Vagina (tissue), 2 donors: ENCODE measurements at regions not wholly inside any gene's neighbourhood (a gene's known extent, or its start where the extent isn't known, plus 50 kb on each side); places are given as distances from the start of the nearest gene placed in this dataset.

Experiments
- DNase-seq, 2 donors: peaks; one replicate each; pipeline ENCODE4 v3.0.0-alpha.2; 2017; ENCODE audit errors: extremely low spot score in 2 of 2
- H3K27ac ChIP-seq: fragments of 200-600 bp; sonication (generic); one replicate; pipeline ENCODE4 v1.5.1; 2019
- H3K27me3 ChIP-seq: fragments of 200-600 bp; sonication (generic); one replicate; pipeline ENCODE4 v1.5.1; 2019
- H3K36me3 ChIP-seq, 2 donors: fragments of 200-600 bp; sonication (generic); one replicate each; pipeline ENCODE4 v1.5.1; 2017 to 2019
- H3K4me1 ChIP-seq: fragments of 200-600 bp; sonication (generic); one replicate; pipeline ENCODE4 v1.5.1; 2019
- H3K4me3 ChIP-seq, 2 donors: fragments of 200-600 bp; sonication (generic); 1 replicate in 1 of 2; 2 replicates in 1 of 2; pipeline ENCODE4 v1.5.1; 2016 to 2019
- H3K9me3 ChIP-seq: fragments of 200-600 bp; sonication (generic); one replicate; pipeline ENCODE4 v1.5.1; 2019
- POLR2A ChIP-seq, 2 donors: fragments of 450-650 bp; IDR thresholded peaks; one replicate each; pipeline ENCODE4 v1.6.1; 2017; ENCODE audit warnings: antibody characterized with exemption in 2 of 2, mild to moderate bottlenecking in 2 of 2, moderate library complexity in 2 of 2
- POLR2AphosphoS5 ChIP-seq, 2 donors: sonication (generic); formaldehyde crosslinking; IDR thresholded peaks; one replicate each; pipeline ENCODE4 v1.9.0; 2017; ENCODE audit warnings: antibody characterized with exemption in 2 of 2, mild to moderate bottlenecking in 2 of 2, low read depth in 1 of 2; ENCODE audit not compliant: insufficient read depth in 1 of 2
- intact Hi-C: fragments of 100-400 bp; cut with DNase I; formaldehyde crosslinking; loops from one replicate; pipeline ENCODE4 v1.15.1; 2023
- TF ChIP-seq, protein P1 (sequence below), 3 experiments: fragments of 450-650 bp in 2 of 3; fragments of 200-600 bp in 1 of 3; sonication (generic) in 1 of 3; IDR thresholded peaks; one replicate each; pipeline ENCODE4 v1.5.1; 2017 to 2019; ENCODE audit warnings: antibody characterized with exemption in 3 of 3, mild to moderate bottlenecking in 2 of 3, moderate library complexity in 2 of 3

DNA sequence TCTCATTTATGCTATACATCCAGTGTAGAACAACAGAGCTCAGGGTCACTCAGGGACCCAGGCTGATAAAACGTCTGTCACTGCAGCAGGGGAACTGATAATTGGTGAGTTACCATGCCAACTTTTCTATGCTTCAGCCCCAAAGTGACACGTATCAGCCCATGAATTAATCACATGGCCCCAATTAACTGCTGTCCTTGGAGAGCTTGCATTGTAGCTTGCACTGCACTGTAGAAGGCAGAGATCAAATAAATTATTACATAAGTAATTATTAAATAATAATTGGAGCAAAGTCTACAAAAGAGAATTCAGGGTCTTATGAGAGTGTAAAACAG is 144.6 kb downstream of the SUDS3 start:
- DNase-seq = no peak
- TF ChIP-seq POLR2AphosphoS5 (IDR thresholded peaks at IDR 0.05; ENCODE audit: insufficient read depth in 1 of 2, low read depth in 1 of 2) (no peak), POLR2A (IDR thresholded peaks at IDR 0.05) (no peak)
- TF ChIP-seq, protein P1, sequence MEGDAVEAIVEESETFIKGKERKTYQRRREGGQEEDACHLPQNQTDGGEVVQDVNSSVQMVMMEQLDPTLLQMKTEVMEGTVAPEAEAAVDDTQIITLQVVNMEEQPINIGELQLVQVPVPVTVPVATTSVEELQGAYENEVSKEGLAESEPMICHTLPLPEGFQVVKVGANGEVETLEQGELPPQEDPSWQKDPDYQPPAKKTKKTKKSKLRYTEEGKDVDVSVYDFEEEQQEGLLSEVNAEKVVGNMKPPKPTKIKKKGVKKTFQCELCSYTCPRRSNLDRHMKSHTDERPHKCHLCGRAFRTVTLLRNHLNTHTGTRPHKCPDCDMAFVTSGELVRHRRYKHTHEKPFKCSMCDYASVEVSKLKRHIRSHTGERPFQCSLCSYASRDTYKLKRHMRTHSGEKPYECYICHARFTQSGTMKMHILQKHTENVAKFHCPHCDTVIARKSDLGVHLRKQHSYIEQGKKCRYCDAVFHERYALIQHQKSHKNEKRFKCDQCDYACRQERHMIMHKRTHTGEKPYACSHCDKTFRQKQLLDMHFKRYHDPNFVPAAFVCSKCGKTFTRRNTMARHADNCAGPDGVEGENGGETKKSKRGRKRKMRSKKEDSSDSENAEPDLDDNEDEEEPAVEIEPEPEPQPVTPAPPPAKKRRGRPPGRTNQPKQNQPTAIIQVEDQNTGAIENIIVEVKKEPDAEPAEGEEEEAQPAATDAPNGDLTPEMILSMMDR (IDR thresholded peaks at IDR 0.05) = no peak
- H3K27ac ChIP-seq = no peak overlapping the region

DNA sequence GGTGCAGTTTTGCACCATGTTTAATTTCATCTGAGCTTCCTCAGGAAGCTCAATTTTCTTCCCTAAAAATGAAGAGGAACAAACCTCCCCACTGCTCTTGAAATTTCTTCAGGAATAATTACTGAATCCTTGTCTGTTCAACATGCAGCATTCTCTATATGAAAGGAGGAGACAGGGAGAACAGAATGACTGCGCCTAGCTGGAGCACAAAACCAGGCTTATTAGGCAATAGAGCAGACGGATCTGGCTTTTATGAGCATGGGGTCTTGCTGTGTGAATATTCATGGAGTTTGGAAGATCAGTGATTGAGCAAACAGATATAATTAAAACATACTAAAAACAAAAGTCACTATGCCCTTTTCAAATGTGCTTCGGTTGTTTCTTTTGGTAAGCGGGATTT is 148.1 kb downstream of the SUDS3 start:
- no peaks in the 10 kb centered on the region for H3K27me3 ChIP-seq
- TF ChIP-seq POLR2AphosphoS5 (IDR thresholded peaks at IDR 0.05; ENCODE audit: insufficient read depth in 1 of 2, low read depth in 1 of 2) = no peak
- TF ChIP-seq POLR2A (IDR thresholded peaks at IDR 0.05) = no peak
- TF ChIP-seq, protein P1 (IDR thresholded peaks at IDR 0.05) = no peak
- no peaks in the 10 kb centered on the region for H3K9me3 ChIP-seq
- no peaks in the 10 kb centered on the region for H3K36me3 ChIP-seq
- intact Hi-C loops = no loop called here
- H3K4me1 ChIP-seq = no peaks in the 10 kb centered on the region
- H3K4me3 ChIP-seq = no peak overlapping the region
- no peak overlapping the region for H3K27ac ChIP-seq
- no peak for DNase-seq

More for the DNA sequence above, 144.6 kb downstream of the SUDS3 start:
- intact Hi-C loops = no loop called here
- no peaks in the 10 kb centered on the region for H3K36me3 ChIP-seq
- no peak overlapping the region for H3K4me3 ChIP-seq
- H3K9me3 ChIP-seq = no peaks in the 10 kb centered on the region
- H3K4me1 ChIP-seq = no peaks in the 10 kb centered on the region
- H3K27me3 ChIP-seq = no peaks in the 10 kb centered on the region

DNA sequence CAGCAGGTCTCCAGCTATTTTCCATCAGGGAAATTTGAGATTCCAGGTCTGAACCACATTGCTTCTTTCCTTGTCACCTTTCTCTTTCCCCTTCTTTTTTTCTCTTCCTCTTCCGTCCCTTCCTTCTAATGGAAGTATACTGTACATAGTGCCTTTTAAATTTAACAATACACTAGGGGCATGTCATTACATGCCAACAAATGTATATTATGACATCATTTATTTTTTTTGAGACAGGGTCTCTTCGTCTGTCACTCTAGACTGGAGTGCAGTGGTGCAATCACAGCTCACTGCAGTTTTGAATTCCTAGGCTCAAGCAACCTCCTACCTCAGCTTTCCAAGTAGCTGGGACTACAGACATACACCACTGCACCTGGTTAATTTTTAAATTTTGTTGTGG is 148.9 kb downstream of the SUDS3 start:
- TF ChIP-seq, protein P1 (IDR thresholded peaks at IDR 0.05) = no peak
- TF ChIP-seq POLR2AphosphoS5 (IDR thresholded peaks at IDR 0.05; ENCODE audit: insufficient read depth in 1 of 2, low read depth in 1 of 2) = no peak
- no peak for TF ChIP-seq POLR2A (IDR thresholded peaks at IDR 0.05)
- H3K36me3 ChIP-seq = no peaks in the 10 kb centered on the region
- H3K4me3 ChIP-seq = no peak overlapping the region
- DNase-seq = no peak
- H3K27ac ChIP-seq = no peak overlapping the region
- intact Hi-C loops = no loop called here
- H3K4me1 ChIP-seq = no peaks in the 10 kb centered on the region
- no peaks in the 10 kb centered on the region for H3K9me3 ChIP-seq
- H3K27me3 ChIP-seq = no peaks in the 10 kb centered on the region

DNA sequence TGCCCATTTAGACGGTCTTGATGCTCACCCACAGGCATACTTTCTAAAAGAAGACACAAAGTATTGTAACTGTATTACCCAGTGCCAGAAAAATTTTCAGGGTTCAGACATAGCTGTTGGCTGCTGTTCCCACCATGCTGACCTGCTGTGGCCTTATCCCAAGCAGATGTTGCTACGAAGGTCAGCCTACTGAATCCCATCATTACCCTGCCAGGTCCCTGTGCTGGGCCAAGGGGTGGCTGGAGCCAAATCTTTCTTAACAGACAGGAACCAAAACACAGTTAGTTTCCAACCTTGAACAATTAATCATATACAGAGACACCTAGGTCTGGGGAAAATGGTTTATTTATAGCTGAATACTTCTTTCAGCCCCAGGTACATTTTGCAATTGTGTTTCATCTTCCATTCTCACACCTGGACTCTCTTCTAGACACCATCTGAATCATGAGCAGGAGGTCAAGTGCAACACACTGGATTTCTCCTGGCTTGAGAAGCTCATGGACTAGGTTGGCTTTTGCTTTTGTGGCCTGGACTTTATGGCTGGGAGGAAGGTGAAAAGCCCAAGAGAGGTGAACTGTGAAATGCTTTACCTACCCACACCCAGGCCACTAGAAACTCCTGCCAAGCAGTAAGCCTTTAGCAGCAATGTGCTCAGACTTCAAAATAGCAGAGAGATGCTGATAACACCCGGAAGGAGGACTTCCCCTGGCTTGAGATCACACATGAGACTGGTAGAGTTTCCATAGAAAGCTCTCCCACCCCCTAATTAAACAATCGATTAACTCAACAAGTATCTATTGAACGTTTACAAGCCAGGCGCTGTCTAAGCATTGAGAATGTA is 150.1 kb downstream of the SUDS3 start:
- Histone ChIP-seq H3K36me3 (no peaks in the 10 kb centered on the region), H3K4me3 (no peak overlapping the region), H3K9me3 (no peaks in the 10 kb centered on the region), H3K27me3 (no peaks in the 10 kb centered on the region), H3K27ac (no peak overlapping the region), H3K4me1 (no peaks in the 10 kb centered on the region)
- no peak for DNase-seq
- intact Hi-C loops = no loop called here
- no peak for TF ChIP-seq POLR2AphosphoS5 (IDR thresholded peaks at IDR 0.05; ENCODE audit: insufficient read depth in 1 of 2, low read depth in 1 of 2)
- TF ChIP-seq, protein P1 (IDR thresholded peaks at IDR 0.05) = no peak
- TF ChIP-seq POLR2A (IDR thresholded peaks at IDR 0.05) = no peak

DNA sequence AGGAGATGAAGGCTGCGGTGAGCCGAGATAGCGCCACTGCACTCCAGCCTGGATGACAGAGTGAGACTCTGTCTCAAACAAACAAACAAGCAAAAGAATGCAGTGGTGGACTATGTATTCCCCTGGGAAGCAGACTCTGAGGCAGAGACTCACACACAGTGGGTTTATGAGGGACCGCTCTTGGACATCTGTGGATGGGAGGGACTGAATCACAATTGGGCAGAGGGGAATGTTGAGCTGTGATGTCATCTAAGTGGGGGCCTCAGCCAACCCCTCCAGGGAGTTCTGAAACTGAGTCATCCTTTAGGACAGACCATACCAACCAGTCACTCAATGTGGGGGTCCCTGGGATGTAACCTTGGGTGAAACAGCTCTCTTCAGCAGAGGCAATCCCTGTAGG is 151.0 kb downstream of the SUDS3 start:
- intact Hi-C loops = no loop called here
- no peak for TF ChIP-seq POLR2AphosphoS5 (IDR thresholded peaks at IDR 0.05; ENCODE audit: insufficient read depth in 1 of 2, low read depth in 1 of 2)
- TF ChIP-seq, protein P1 (IDR thresholded peaks at IDR 0.05) = no peak
- TF ChIP-seq POLR2A (IDR thresholded peaks at IDR 0.05) = no peak
- H3K9me3 ChIP-seq = no peaks in the 10 kb centered on the region
- H3K4me3 ChIP-seq = no peak overlapping the region
- no peaks in the 10 kb centered on the region for H3K4me1 ChIP-seq
- no peak for DNase-seq
- H3K27ac ChIP-seq = no peak overlapping the region
- H3K27me3 ChIP-seq = no peaks in the 10 kb centered on the region
- H3K36me3 ChIP-seq = no peaks in the 10 kb centered on the region
